HepG2 (cell line): ENCODE measurements at regions not wholly inside any gene's neighbourhood (a gene's known extent, or its start where the extent isn't known, plus 50 kb on each side); places are given as distances from the start of the nearest gene placed in this dataset.
A peak's percentile ranks its signal among the peaks of the same experiment; 100 is the strongest.

Experiments used
- ATAC-seq: fragments of 200-7000 bp; cut with Tn5 transposase; 3 replicates; pipeline ENCODE4 v1.9.1; 2020; ENCODE audit warnings: mild to moderate bottlenecking, moderate library complexity
- BruUV-seq: library from RNA; stranded (reverse); fragments of 400-500 nt; replicated peaks from 2 replicates; lab custom pipeline; 2021; lab: Mats Ljungman, UMichigan
- CTCF ChIA-PET: fragments of 300-600 bp; formaldehyde crosslinking; extraction: SDS; loops from one replicate; lab custom pipeline; 2021; ENCODE audit warnings: low total read pairs, inconsistent platforms, low intra/inter-chr PET ratio; lab: Yijun Ruan, JAX
- POLR2A ChIA-PET: fragments of 350-600 bp; sonication (Branson Sonifier 250); formaldehyde crosslinking; loops from one replicate; lab custom pipeline; 2020; ENCODE audit warnings: antibody characterized with exemption, inconsistent platforms; lab: Yijun Ruan, JAX
- DNase-seq: peaks from one replicate; pipeline ENCODE4 v3.0.0-alpha.2; 2015; ENCODE audit warnings: low spot score
- FAIRE-seq: peaks from 3 replicates; lab custom pipeline; 2011; peaks lifted over from hg19 to GRCh38; lab: Jason Lieb, UNC
- H2AFZ ChIP-seq: one replicate; pipeline ENCODE4 v1.6.1; 2011; ENCODE audit warnings: low read length, inconsistent platforms
- H3K27ac ChIP-seq: fragments of 300-600 bp; 3 replicates; pipeline ENCODE4 v1.8.0; 2011; ENCODE audit warnings: mixed run types, mild to moderate bottlenecking, mixed read lengths, low read length, inconsistent platforms; ENCODE audit not compliant: insufficient read depth; ENCODE audit errors: extremely low read length
- H3K27me3 ChIP-seq, 2 experiments: fragments of 200-600 bp in 1 of 2; 2 replicates in 1 of 2; 3 replicates in 1 of 2; pipeline versions ENCODE4 v1.6.0 to v1.8.0; 2011; ENCODE audit warnings: low read length in 2 of 2, mild to moderate bottlenecking in 2 of 2, moderate library complexity in 2 of 2, inconsistent platforms in 1 of 2; ENCODE audit not compliant: insufficient read depth in 2 of 2, control insufficient read depth in 1 of 2
- H3K36me3 ChIP-seq, 2 experiments: fragments of 200-600 bp in 1 of 2; replicated peaks in 1 of 2; 2 replicates in 1 of 2; 3 replicates in 1 of 2; pipeline versions ENCODE4 v1.5.1 to v1.8.0; 2011; ENCODE audit warnings: low read length in 2 of 2, inconsistent platforms in 1 of 2; ENCODE audit not compliant: insufficient read depth in 2 of 2, control insufficient read depth in 1 of 2
- H3K4me1 ChIP-seq: 2 replicates; pipeline ENCODE4 v1.5.1; 2012; ENCODE audit warnings: low read length, inconsistent platforms; ENCODE audit not compliant: insufficient read depth
- H3K4me2 ChIP-seq: 2 replicates; pipeline ENCODE4 v1.6.0; 2011; ENCODE audit warnings: low read depth, low read length, inconsistent platforms
- H3K4me3 ChIP-seq, 3 experiments: fragments of 200-600 bp in 1 of 3; sonication (generic), shearing (Covaris generic) in 1 of 3; replicated peaks in 1 of 3; 2 replicates each; pipeline ENCODE4 v1.5.1; 2011 to 2016; ENCODE audit warnings: low read length in 3 of 3, inconsistent platforms in 2 of 3, low read depth in 2 of 3, mild to moderate bottlenecking in 2 of 3, control low read depth in 1 of 3, mixed read lengths in 1 of 3; ENCODE audit not compliant: insufficient read depth in 1 of 3
- H3K79me2 ChIP-seq: one replicate; pipeline ENCODE4 v1.6.1; 2011; ENCODE audit warnings: low read length, inconsistent platforms; ENCODE audit not compliant: insufficient read depth
- H3K9ac ChIP-seq: 2 replicates; pipeline ENCODE4 v1.6.0; 2011; ENCODE audit warnings: mild to moderate bottlenecking, low read depth, low read length, inconsistent platforms; ENCODE audit not compliant: insufficient read depth
- H3K9me3 ChIP-seq: 2 replicates; pipeline ENCODE4 v1.5.1; 2012; ENCODE audit warnings: mild to moderate bottlenecking, low read length
- H4K20me1 ChIP-seq: 2 replicates; pipeline ENCODE4 v1.6.0; 2011; ENCODE audit warnings: inconsistent platforms, mild to moderate bottlenecking, low read length, moderate library complexity; ENCODE audit not compliant: insufficient read depth
- CCDC6 ChIP-seq: sonication (generic); formaldehyde crosslinking; IDR thresholded peaks from 2 replicates; pipeline ENCODE4 v1.8.1; 2022; ENCODE audit warnings: mild to moderate bottlenecking, missing genetic modification reagents, moderate library complexity
- FOXO1 ChIP-seq: sonication (generic); formaldehyde crosslinking; IDR thresholded peaks from 2 replicates; pipeline ENCODE4 v1.4.0; 2020; ENCODE audit warnings: missing genetic modification reagents
- HNF4G ChIP-seq, 2 experiments: sonication (generic) in 1 of 2; formaldehyde crosslinking in 1 of 2; IDR thresholded peaks; 2 replicates each; pipeline versions ENCODE4 v1.4.0 to v1.6.1; 2011 to 2020; ENCODE audit warnings: borderline replicate concordance in 2 of 2, low read depth in 2 of 2, mild to moderate bottlenecking in 2 of 2, low read length in 1 of 2, missing genetic modification reagents in 1 of 2, moderate library complexity in 1 of 2
- HOXA7 ChIP-seq: sonication (generic); formaldehyde crosslinking; IDR thresholded peaks from 2 replicates; pipeline ENCODE4 v1.8.1; 2022; ENCODE audit warnings: mild to moderate bottlenecking, missing genetic modification reagents, moderate library complexity
- KLF12 ChIP-seq: sonication (generic); formaldehyde crosslinking; IDR thresholded peaks from 2 replicates; pipeline ENCODE4 v1.4.0; 2020; ENCODE audit warnings: missing genetic modification reagents, borderline replicate concordance
- NFIB ChIP-seq: sonication (generic); formaldehyde crosslinking; IDR thresholded peaks from 2 replicates; pipeline ENCODE4 v1.9.0; 2021; ENCODE audit warnings: missing genetic modification reagents, mild to moderate bottlenecking, borderline replicate concordance
- NFYB ChIP-seq: sonication (generic); formaldehyde crosslinking; IDR thresholded peaks from 2 replicates; pipeline ENCODE4 v1.4.0; 2020; ENCODE audit warnings: missing genetic modification reagents
- NFYC ChIP-seq: IDR thresholded peaks from 2 replicates; pipeline ENCODE4 v1.6.1; 2016; ENCODE audit warnings: missing genetic modification reagents, missing compliant biosample characterization
- PAF1 ChIP-seq: IDR thresholded peaks from 2 replicates; pipeline ENCODE4 v1.6.1; 2016; ENCODE audit warnings: missing genetic modification reagents, missing compliant biosample characterization
- SMARCC2 ChIP-seq: fragments of 450-650 bp; IDR thresholded peaks from 2 replicates; pipeline ENCODE4 v1.6.1; 2017; ENCODE audit warnings: antibody characterized with exemption, mild to moderate bottlenecking
- SP2 ChIP-seq: sonication (generic); formaldehyde crosslinking; IDR thresholded peaks from 2 replicates; pipeline ENCODE4 v1.5.1; 2020; ENCODE audit warnings: mild to moderate bottlenecking, missing genetic modification reagents
- SRSF4 ChIP-seq: fragments of 200-400 bp; formaldehyde crosslinking; IDR thresholded peaks from one replicate; pipeline ENCODE4 v1.6.1; 2018; ENCODE audit warnings: mild to moderate bottlenecking, low read depth, low read length, moderate library complexity; ENCODE audit not compliant: poor library complexity, severe bottlenecking
- ZNF335 ChIP-seq: sonication (generic); formaldehyde crosslinking; IDR thresholded peaks from 2 replicates; pipeline ENCODE4 v1.4.0; 2020; ENCODE audit warnings: missing genetic modification reagents
- ZNF776 ChIP-seq: sonication (generic); formaldehyde crosslinking; IDR thresholded peaks from 2 replicates; pipeline ENCODE4 v1.4.0; 2020; ENCODE audit warnings: mild to moderate bottlenecking, missing genetic modification reagents
- WGBS: methylation state at CpG from one replicate; pipeline ENCODE4 v1.1.6; 2017; ENCODE audit warnings: low lambda C conversion rate; 5-methylcytosine and 5-hydroxymethylcytosine counted together
- in situ Hi-C: cut with HindIII; loops from 2 replicates; pipeline ENCODE4 v1.10.0; 2017; ENCODE audit warnings: low pct_unique_long_range_greater_than_20kb; ENCODE audit not compliant: extremely low pct_ligation_motif_present
- intact Hi-C: fragments of 100-400 bp; cut with micrococcal nuclease; formaldehyde crosslinking; loops from one replicate; pipeline ENCODE4 v1.10.0; 2022; ENCODE audit not compliant: unreplicated experiment
- TF ChIP-seq, protein P1 (sequence below): sonication (generic); formaldehyde crosslinking; conservative IDR thresholded peaks from 2 replicates; pipeline ENCODE4 v1.5.0; 2020; ENCODE audit warnings: missing genetic modification reagents
- TF ChIP-seq, protein P2 (sequence below): sonication (generic); formaldehyde crosslinking; IDR thresholded peaks from 2 replicates; pipeline ENCODE4 v1.4.0; 2020; ENCODE audit warnings: missing genetic modification reagents
- TF ChIP-seq, protein P3 (sequence below): IDR thresholded peaks from 2 replicates; pipeline ENCODE4 v1.6.1; 2016; ENCODE audit warnings: control low read depth
- TF ChIP-seq, protein P4 (sequence below): sonication (generic); formaldehyde crosslinking; IDR thresholded peaks from 2 replicates; pipeline ENCODE4 v1.4.0; 2020; ENCODE audit warnings: mild to moderate bottlenecking, missing genetic modification reagents, borderline replicate concordance

DNA sequence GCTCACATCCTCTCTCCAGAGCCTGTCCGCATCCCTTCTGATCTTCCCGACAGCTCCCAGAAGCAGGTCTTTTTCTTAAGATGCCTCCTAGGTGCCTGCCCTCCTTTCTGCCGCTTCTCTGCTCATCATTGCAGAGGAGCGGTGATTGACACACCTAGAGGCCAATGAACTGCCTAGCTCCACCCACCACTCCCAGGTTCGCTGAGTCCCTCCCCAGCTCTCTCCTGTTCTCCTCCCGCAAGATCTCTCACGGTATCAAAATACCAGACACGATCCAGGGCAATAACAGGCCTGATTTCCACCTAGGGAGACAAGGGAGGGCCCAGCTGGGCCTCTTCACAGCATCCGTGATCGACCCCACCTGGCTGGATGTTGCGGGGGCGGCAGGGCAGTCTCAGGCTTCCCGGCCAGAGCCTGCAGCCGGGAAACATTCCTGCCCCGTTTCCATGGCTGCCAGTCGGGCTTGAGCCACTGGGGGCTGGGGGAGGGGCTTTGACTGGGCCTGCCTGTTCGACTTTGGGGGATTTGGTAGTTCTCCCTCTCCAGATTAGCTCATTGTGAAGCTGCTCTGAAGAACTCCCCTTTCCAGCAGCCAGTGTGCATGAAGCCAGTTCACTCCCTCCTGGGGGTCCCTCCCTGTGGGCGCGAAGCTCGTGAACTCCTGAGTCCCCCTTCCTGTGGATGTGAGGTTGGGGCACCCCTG, 373.5 kb downstream of the RPS24 start:
- WGBS, result 11% methylated on average over 11 of the region's 20 CpGs
- ChIA-PET POLR2A (no interaction called here), CTCF (no interaction called here)
- no peaks in the 10 kb centered on the region for H3K79me2 ChIP-seq
- BruUV-seq, result no TSS peak
- ATAC-seq (peak; percentile 77), DNase-seq (peak; percentile 20), FAIRE-seq (no peak)
- H3K36me3 ChIP-seq, result no peaks in the 10 kb centered on the region
- no peaks in the 10 kb centered on the region for H4K20me1 ChIP-seq
- no peak overlapping the region for H2AFZ ChIP-seq
- H3K4me1 ChIP-seq, result no peaks in the 10 kb centered on the region; the same call in 1 of the 2 replicates
- no peaks in the 10 kb centered on the region for H3K9me3 ChIP-seq
- H3K4me3 ChIP-seq, result peak overlapping the region in 1 of 3 experiments; percentile 38; a peak in 1 of 6 replicates
- no peak overlapping the region for H3K9ac ChIP-seq
- peaks cover 4 to 63% of the 10 kb centered on the region in 2 experiments; a peak in 4 of 5 replicates for H3K27me3 ChIP-seq
- intact Hi-C loops, result no loop called here
- in situ Hi-C loops, result no loop called here
- no peak overlapping the region for H3K27ac ChIP-seq
- peak overlapping the region; percentile 58 for H3K4me2 ChIP-seq
- TF ChIP-seq HOXA7 (CRISPR knock-in tag) (no peak), NFYB (CRISPR knock-in tag) (peak; percentile 80), NFYC (peak; percentile 81), KLF12 (CRISPR knock-in tag) (no peak), SRSF4 (no peak), HNF4G (IDR thresholded peaks at IDR 0.05; ENCODE audit: borderline replicate concordance, low read depth, low read length) (no peak), HNF4G (CRISPR knock-in tag; IDR thresholded peaks at IDR 0.05; ENCODE audit: borderline replicate concordance, low read depth) (no peak), FOXO1 (no peak), SP2 (peak; percentile 78), PAF1 (CRISPR knock-in tag) (no peak), ZNF335 (CRISPR knock-in tag) (no peak), CCDC6 (CRISPR knock-in tag) (no peak), SMARCC2 (no peak), ZNF776 (no peak), NFIB (CRISPR knock-in tag) (no peak)
- TF ChIP-seq, protein P1, sequence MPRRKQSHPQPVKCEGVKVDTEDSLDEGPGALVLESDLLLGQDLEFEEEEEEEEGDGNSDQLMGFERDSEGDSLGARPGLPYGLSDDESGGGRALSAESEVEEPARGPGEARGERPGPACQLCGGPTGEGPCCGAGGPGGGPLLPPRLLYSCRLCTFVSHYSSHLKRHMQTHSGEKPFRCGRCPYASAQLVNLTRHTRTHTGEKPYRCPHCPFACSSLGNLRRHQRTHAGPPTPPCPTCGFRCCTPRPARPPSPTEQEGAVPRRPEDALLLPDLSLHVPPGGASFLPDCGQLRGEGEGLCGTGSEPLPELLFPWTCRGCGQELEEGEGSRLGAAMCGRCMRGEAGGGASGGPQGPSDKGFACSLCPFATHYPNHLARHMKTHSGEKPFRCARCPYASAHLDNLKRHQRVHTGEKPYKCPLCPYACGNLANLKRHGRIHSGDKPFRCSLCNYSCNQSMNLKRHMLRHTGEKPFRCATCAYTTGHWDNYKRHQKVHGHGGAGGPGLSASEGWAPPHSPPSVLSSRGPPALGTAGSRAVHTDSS (CRISPR knock-in tag), result no peak
- TF ChIP-seq, protein P2, sequence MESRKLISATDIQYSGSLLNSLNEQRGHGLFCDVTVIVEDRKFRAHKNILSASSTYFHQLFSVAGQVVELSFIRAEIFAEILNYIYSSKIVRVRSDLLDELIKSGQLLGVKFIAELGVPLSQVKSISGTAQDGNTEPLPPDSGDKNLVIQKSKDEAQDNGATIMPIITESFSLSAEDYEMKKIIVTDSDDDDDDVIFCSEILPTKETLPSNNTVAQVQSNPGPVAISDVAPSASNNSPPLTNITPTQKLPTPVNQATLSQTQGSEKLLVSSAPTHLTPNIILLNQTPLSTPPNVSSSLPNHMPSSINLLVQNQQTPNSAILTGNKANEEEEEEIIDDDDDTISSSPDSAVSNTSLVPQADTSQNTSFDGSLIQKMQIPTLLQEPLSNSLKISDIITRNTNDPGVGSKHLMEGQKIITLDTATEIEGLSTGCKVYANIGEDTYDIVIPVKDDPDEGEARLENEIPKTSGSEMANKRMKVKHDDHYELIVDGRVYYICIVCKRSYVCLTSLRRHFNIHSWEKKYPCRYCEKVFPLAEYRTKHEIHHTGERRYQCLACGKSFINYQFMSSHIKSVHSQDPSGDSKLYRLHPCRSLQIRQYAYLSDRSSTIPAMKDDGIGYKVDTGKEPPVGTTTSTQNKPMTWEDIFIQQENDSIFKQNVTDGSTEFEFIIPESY (CRISPR knock-in tag), result no peak
- TF ChIP-seq, protein P3, sequence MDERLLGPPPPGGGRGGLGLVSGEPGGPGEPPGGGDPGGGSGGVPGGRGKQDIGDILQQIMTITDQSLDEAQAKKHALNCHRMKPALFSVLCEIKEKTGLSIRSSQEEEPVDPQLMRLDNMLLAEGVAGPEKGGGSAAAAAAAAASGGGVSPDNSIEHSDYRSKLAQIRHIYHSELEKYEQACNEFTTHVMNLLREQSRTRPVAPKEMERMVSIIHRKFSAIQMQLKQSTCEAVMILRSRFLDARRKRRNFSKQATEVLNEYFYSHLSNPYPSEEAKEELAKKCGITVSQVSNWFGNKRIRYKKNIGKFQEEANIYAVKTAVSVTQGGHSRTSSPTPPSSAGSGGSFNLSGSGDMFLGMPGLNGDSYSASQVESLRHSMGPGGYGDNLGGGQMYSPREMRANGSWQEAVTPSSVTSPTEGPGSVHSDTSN (CRISPR knock-in tag), result peak; percentile 88
- TF ChIP-seq, protein P4, sequence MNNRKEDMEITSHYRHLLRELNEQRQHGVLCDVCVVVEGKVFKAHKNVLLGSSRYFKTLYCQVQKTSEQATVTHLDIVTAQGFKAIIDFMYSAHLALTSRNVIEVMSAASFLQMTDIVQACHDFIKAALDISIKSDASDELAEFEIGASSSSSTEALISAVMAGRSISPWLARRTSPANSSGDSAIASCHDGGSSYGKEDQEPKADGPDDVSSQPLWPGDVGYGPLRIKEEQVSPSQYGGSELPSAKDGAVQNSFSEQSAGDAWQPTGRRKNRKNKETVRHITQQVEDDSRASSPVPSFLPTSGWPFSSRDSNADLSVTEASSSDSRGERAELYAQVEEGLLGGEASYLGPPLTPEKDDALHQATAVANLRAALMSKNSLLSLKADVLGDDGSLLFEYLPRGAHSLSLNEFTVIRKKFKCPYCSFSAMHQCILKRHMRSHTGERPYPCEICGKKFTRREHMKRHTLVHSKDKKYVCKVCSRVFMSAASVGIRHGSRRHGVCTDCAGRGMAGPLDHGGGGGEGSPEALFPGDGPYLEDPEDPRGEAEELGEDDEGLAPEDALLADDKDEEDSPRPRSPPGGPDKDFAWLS, result no peak
